Smooth muscle cell (in vitro differentiated cells): ENCODE measurements at regions not wholly inside any gene's neighbourhood (a gene's known extent, or its start where the extent isn't known, plus 50 kb on each side); places are given as distances from the start of the nearest gene placed in this dataset.
"Not testable (repeated sequence)": the region's sequence is repeated elsewhere in the genome, so short reads cannot be mapped to it uniquely, and the experiment has no call there.

Experiments used
- DNase-seq: peaks from one replicate; lab custom pipeline; 2025; ENCODE audit not compliant: unreplicated experiment; lab: John Stamatoyannopoulos, UW
- H2AFZ ChIP-seq: fragments of 200-600 bp; sonication (generic); 2 replicates; pipeline ENCODE4 v1.6.0; 2016; ENCODE audit warnings: antibody characterized with exemption, low read depth, mild to moderate bottlenecking
- H3F3A ChIP-seq: fragments of 200-600 bp; sonication (generic); 2 replicates; pipeline ENCODE4 v1.6.0; 2017; ENCODE audit warnings: antibody characterized with exemption, low read depth
- H3K27ac ChIP-seq: fragments of 200-600 bp; sonication (generic); 2 replicates; pipeline ENCODE4 v1.5.1; 2016; ENCODE audit warnings: low read depth, mild to moderate bottlenecking
- H3K27me3 ChIP-seq: fragments of 200-600 bp; sonication (generic); 2 replicates; pipeline ENCODE4 v1.6.1; 2016; ENCODE audit warnings: low read depth, mild to moderate bottlenecking
- H3K36me3 ChIP-seq: fragments of 200-600 bp; sonication (generic); 2 replicates; pipeline ENCODE4 v1.5.1; 2016; ENCODE audit warnings: low read depth
- H3K4me1 ChIP-seq: fragments of 200-600 bp; sonication (generic); 2 replicates; pipeline ENCODE4 v1.5.1; 2016; ENCODE audit warnings: low read depth
- H3K4me2 ChIP-seq: fragments of 200-600 bp; sonication (generic); 2 replicates; pipeline ENCODE4 v1.6.0; 2016; ENCODE audit warnings: mild to moderate bottlenecking
- H3K4me3 ChIP-seq: fragments of 200-600 bp; sonication (generic); 2 replicates; pipeline ENCODE4 v1.5.1; 2016; ENCODE audit warnings: mild to moderate bottlenecking
- H3K79me2 ChIP-seq: fragments of 200-600 bp; sonication (generic); 2 replicates; pipeline ENCODE4 v1.6.0; 2016; ENCODE audit warnings: low read depth, mild to moderate bottlenecking
- H3K9ac ChIP-seq: fragments of 200-600 bp; sonication (generic); 2 replicates; pipeline ENCODE4 v1.6.0; 2016; ENCODE audit warnings: low read depth
- H3K9me3 ChIP-seq: fragments of 200-600 bp; sonication (generic); replicated peaks from 2 replicates; pipeline ENCODE4 v1.5.1; 2016; ENCODE audit warnings: low read depth
- H4K20me1 ChIP-seq: fragments of 200-600 bp; sonication (generic); 2 replicates; pipeline ENCODE4 v1.6.0; 2016; ENCODE audit warnings: low read depth
- WGBS: methylation state at CpG from one replicate; pipeline ENCODE4 v1.1.7; 2016; ENCODE audit warnings: low lambda C conversion rate; 5-methylcytosine and 5-hydroxymethylcytosine counted together
- TF ChIP-seq, protein P1 (sequence below): fragments of 200-600 bp; sonication (generic); IDR thresholded peaks from 2 replicates; pipeline ENCODE4 v1.5.1; 2017; ENCODE audit warnings: borderline replicate concordance, mild to moderate bottlenecking, antibody characterized with exemption; ENCODE audit not compliant: insufficient read depth, poor library complexity, severe bottlenecking

DNA sequence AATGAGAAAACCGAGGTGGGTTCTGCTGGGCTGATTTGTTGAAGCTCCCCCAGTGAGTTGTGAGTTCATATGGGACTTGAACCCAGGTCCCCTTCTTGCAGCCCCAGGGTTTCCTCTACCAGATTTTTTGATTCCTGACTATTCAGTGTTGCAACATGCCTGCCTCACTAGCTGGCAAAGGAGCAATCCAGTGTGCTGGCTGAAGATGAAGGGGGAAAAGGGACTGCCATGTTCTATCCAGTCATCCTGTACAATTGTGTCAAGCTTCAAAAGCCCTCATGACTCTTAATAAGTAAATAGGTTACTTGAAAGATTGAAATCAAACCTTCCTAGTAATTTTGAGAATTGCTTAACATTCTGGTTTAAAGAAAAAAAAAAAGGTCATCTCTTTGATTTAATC is 211.5 kb upstream of the TP63 start:
- Histone ChIP-seq H3F3A (no peaks in the 10 kb centered on the region), H2AFZ (no peak overlapping the region), H3K4me2 (no peak overlapping the region), H3K27ac (no peak overlapping the region), H3K4me1 (no peaks in the 10 kb centered on the region), H3K27me3 (no peaks in the 10 kb centered on the region), H3K79me2 (no peaks in the 10 kb centered on the region), H3K9me3 (no peaks in the 10 kb centered on the region), H3K4me3 (no peak overlapping the region), H3K9ac (no peak overlapping the region), H4K20me1 (no peaks in the 10 kb centered on the region), H3K36me3 (no peaks in the 10 kb centered on the region)
- WGBS, result 96% methylated on average over 1 of the region's 1 CpG
- TF ChIP-seq, protein P1, sequence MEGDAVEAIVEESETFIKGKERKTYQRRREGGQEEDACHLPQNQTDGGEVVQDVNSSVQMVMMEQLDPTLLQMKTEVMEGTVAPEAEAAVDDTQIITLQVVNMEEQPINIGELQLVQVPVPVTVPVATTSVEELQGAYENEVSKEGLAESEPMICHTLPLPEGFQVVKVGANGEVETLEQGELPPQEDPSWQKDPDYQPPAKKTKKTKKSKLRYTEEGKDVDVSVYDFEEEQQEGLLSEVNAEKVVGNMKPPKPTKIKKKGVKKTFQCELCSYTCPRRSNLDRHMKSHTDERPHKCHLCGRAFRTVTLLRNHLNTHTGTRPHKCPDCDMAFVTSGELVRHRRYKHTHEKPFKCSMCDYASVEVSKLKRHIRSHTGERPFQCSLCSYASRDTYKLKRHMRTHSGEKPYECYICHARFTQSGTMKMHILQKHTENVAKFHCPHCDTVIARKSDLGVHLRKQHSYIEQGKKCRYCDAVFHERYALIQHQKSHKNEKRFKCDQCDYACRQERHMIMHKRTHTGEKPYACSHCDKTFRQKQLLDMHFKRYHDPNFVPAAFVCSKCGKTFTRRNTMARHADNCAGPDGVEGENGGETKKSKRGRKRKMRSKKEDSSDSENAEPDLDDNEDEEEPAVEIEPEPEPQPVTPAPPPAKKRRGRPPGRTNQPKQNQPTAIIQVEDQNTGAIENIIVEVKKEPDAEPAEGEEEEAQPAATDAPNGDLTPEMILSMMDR, result no peak
- no peak for DNase-seq

DNA sequence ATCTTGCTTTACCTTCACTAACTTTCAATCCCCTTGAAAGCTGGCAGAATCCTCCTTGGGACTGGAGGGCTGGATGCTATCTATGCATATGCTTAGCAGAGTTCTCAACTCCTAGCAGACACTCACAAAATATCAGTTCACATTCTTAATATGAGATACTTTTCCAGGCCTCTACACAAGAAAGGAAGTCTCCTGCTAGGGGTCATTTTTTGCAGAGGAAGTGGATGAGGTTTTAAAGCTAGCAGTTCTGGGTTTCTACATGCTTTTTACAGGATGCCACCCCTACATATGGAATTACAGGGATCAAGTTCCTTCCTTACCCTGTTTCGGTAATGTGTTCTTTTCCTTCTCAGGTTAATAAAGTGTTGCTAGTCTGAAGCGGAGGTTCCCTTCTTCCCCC is 206.3 kb upstream of the TP63 start:
- 85% methylated on average over 2 of the region's 2 CpGs for WGBS

DNA sequence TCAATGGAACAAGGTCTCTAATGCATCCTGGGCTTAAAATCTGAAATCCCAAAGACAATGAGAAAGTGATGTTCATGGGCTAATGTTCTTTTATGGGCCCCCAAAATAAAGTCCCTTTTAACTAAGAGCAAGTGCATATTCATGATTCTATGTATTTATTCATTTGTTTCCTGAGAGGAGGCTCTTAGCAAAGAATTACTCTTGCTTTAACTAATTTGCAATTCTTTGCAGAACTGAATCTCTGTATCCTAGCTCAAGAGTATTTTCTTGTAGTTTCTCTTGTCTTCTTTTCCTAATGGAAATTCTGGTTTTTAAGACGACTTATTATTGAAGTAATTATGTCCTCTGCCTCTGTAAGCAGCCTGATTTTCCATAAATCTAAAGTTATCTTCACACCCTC is 202.2 kb upstream of the TP63 start:
- TF ChIP-seq, protein P1, result no peak
- Histone ChIP-seq H3K4me2 (no peak overlapping the region), H3K4me3 (no peak overlapping the region), H3K27me3 (no peaks in the 10 kb centered on the region), H3F3A (no peaks in the 10 kb centered on the region), H3K9me3 (no peaks in the 10 kb centered on the region), H3K9ac (no peak overlapping the region), H3K27ac (no peak overlapping the region), H3K79me2 (no peaks in the 10 kb centered on the region), H2AFZ (no peak overlapping the region), H3K36me3 (no peaks in the 10 kb centered on the region), H4K20me1 (no peaks in the 10 kb centered on the region), H3K4me1 (no peaks in the 10 kb centered on the region)
- WGBS, result 52% methylated on average over 1 of the region's 1 CpG
- no peak for DNase-seq

More for the DNA sequence above, 206.3 kb upstream of the TP63 start:
- no peaks in the 10 kb centered on the region for H3K36me3 ChIP-seq
- H3K4me1 ChIP-seq, result no peaks in the 10 kb centered on the region
- no peaks in the 10 kb centered on the region for H3F3A ChIP-seq
- H3K27ac ChIP-seq, result no peak overlapping the region
- no peak overlapping the region for H3K4me3 ChIP-seq
- H3K27me3 ChIP-seq, result no peaks in the 10 kb centered on the region
- H3K9ac ChIP-seq, result no peak overlapping the region
- H3K79me2 ChIP-seq, result no peaks in the 10 kb centered on the region
- H4K20me1 ChIP-seq, result no peaks in the 10 kb centered on the region
- DNase-seq, result no peak
- TF ChIP-seq, protein P1, result no peak
- H2AFZ ChIP-seq, result peak overlapping the region; percentile 54
- no peak overlapping the region for H3K4me2 ChIP-seq
- no peaks in the 10 kb centered on the region for H3K9me3 ChIP-seq

- DNase-seq, result no peak
- no peaks in the 10 kb centered on the region for H4K20me1 ChIP-seq
- H3K36me3 ChIP-seq, result no peaks in the 10 kb centered on the region
- no peaks in the 10 kb centered on the region for H3F3A ChIP-seq
- no peaks in the 10 kb centered on the region for H3K79me2 ChIP-seq
- no peak overlapping the region for H3K27ac ChIP-seq
- no peak overlapping the region for H2AFZ ChIP-seq
- no peaks in the 10 kb centered on the region for H3K4me1 ChIP-seq
- 94% methylated on average over 2 of the region's 2 CpGs for WGBS
- no peak overlapping the region for H3K4me2 ChIP-seq
- no peak overlapping the region for H3K4me3 ChIP-seq
- no peaks in the 10 kb centered on the region for H3K27me3 ChIP-seq
- no peak overlapping the region for H3K9ac ChIP-seq
- H3K9me3 ChIP-seq, result no peaks in the 10 kb centered on the region
- TF ChIP-seq, protein P1, result no peak
Observed at GRCh38 chr3:189430166-189430565, 201.0 kb upstream of the TP63 start.

GRCh38 chr3:189442257-189442656 is 188.9 kb upstream of the TP63 start:
- not testable (repeated sequence) for H4K20me1 ChIP-seq, H3K4me1 ChIP-seq, H3F3A ChIP-seq, H3K27ac ChIP-seq, H3K9ac ChIP-seq, H2AFZ ChIP-seq, H3K4me2 ChIP-seq, H3K79me2 ChIP-seq, H3K27me3 ChIP-seq, H3K4me3 ChIP-seq, H3K9me3 ChIP-seq, DNase-seq, H3K36me3 ChIP-seq
- 98% methylated on average over 10 of the region's 10 CpGs for WGBS
